K562 (cell line): ENCODE measurements at regions not wholly inside any gene's neighbourhood (a gene's known extent, or its start where the extent isn't known, plus 50 kb on each side); places are given as distances from the start of the nearest gene placed in this dataset.

Source experiments
- CTCFL ChIP-seq: IDR thresholded peaks from 2 replicates; pipeline ENCODE4 v1.6.1; 2011; ENCODE audit warnings: borderline replicate concordance, low read depth, mild to moderate bottlenecking, moderate library complexity, low read length; ENCODE audit not compliant: insufficient read depth, poor library complexity, severe bottlenecking
- MBD1 ChIP-seq: fragments of 250-450 bp; sonication (Bioruptor Pico); IDR thresholded peaks from 2 replicates; pipeline ENCODE4 v1.8.0; 2022; ENCODE audit warnings: inconsistent platforms
- MTF1 ChIP-seq: fragments of 250-450 bp; sonication (Bioruptor Pico); IDR thresholded peaks from 2 replicates; pipeline ENCODE4 v1.9.0; 2021; ENCODE audit warnings: moderate library complexity, mild to moderate bottlenecking, inconsistent platforms, borderline replicate concordance
- NR2C2 ChIP-seq, 2 experiments: fragments of 200-800 bp in 1 of 2; sonication (Bioruptor generic) in 1 of 2; sonication (generic) in 1 of 2; formaldehyde crosslinking in 1 of 2; IDR thresholded peaks; 2 replicates each; pipeline versions ENCODE4 v1.6.1 to v1.8.0; 2016 to 2022; ENCODE audit warnings: mild to moderate bottlenecking in 1 of 2, missing compliant biosample characterization in 1 of 2, missing genetic modification characterization in 1 of 2, missing genetic modification reagents in 1 of 2
- SIN3A ChIP-seq, 2 experiments: fragments of 150-350 bp in 1 of 2; IDR thresholded peaks; 2 replicates each; pipeline ENCODE4 v1.6.1; 2011 to 2016; ENCODE audit warnings: borderline replicate concordance in 2 of 2, low read depth in 2 of 2, low read length in 2 of 2, mild to moderate bottlenecking in 2 of 2, moderate library complexity in 2 of 2; ENCODE audit not compliant: control insufficient read depth in 1 of 2
- ZNF384 ChIP-seq: IDR thresholded peaks from 2 replicates; pipeline ENCODE4 v1.6.1; 2012; ENCODE audit warnings: low read depth, low read length, improper control_type of control experiment
- ZSCAN32 ChIP-seq: fragments of 450-650 bp; formaldehyde crosslinking; IDR thresholded peaks from 2 replicates; pipeline ENCODE4 v1.4.0; 2020; ENCODE audit warnings: mild to moderate bottlenecking, moderate library complexity

- TF ChIP-seq CTCFL (no peak), SIN3A (IDR thresholded peaks at IDR 0.05; ENCODE audit: borderline replicate concordance in 2 of 2, control insufficient read depth in 1 of 2, low read depth in 2 of 2, low read length in 2 of 2) (no peak), MTF1 (CRISPR knock-in tag) (no peak), ZNF384 (no peak), ZSCAN32 (CRISPR knock-in tag) (no peak), NR2C2 (CRISPR knock-in tag; IDR thresholded peaks at IDR 0.05) (no peak), NR2C2 (tag; IDR thresholded peaks at IDR 0.05) (no peak), MBD1 (no peak)
These were observed 158.1 kb downstream of the TTC32 start (continued) for GRCh38 chr2:19743641-19744040.
